Activated CD8-positive, alpha-beta T cell treated with anti-CD3 and anti-CD28 coated beads, Interleukin-2, amount 10 ng/mL, durations not matched to agents 7 days and 5 days (primary cell): ENCODE measurements at regions not wholly inside any gene's neighbourhood (a gene's known extent, or its start where the extent isn't known, plus 50 kb on each side); places are given as distances from the start of the nearest gene placed in this dataset.

Source experiments
- ATAC-seq: fragments of 150-1000 bp; cut with Tn5 transposase; one replicate; pipeline ENCODE4 v1.10.0; 2021; ENCODE audit warnings: moderate library complexity
- CTCF ChIA-PET: fragments of 350-600 bp; sonication (Branson Sonifier 250); formaldehyde crosslinking; loops from one replicate; lab custom pipeline; 2021; ENCODE audit warnings: antibody characterized with exemption; lab: Charles Lee
- POLR2A ChIA-PET: fragments of 350-600 bp; sonication (Branson Sonifier 250); formaldehyde crosslinking; loops from one replicate; lab custom pipeline; 2021; ENCODE audit warnings: antibody characterized with exemption; lab: Charles Lee
- DNase-seq: peaks from one replicate; pipeline ENCODE4 v3.0.0-alpha.2; 2020
- H3K27ac Mint-ChIP-seq: one replicate; pipeline ENCODE4 v1.8.0; 2021; ENCODE audit warnings: mild to moderate bottlenecking, mixed read lengths
- H3K27me3 Mint-ChIP-seq: one replicate; pipeline ENCODE4 v1.8.0; 2021; ENCODE audit warnings: low read depth, mixed read lengths
- H3K36me3 Mint-ChIP-seq: one replicate; pipeline ENCODE4 v1.8.0; 2021; ENCODE audit warnings: low read depth, mixed read lengths
- H3K4me1 Mint-ChIP-seq: one replicate; pipeline ENCODE4 v1.8.0; 2021; ENCODE audit warnings: low read depth, mixed read lengths
- H3K4me3 Mint-ChIP-seq: one replicate; pipeline ENCODE4 v1.8.0; 2021; ENCODE audit warnings: mild to moderate bottlenecking, mixed read lengths
- H3K9me3 Mint-ChIP-seq: one replicate; pipeline ENCODE4 v1.8.0; 2022; ENCODE audit warnings: mixed read lengths; ENCODE audit not compliant: insufficient read depth

DNA sequence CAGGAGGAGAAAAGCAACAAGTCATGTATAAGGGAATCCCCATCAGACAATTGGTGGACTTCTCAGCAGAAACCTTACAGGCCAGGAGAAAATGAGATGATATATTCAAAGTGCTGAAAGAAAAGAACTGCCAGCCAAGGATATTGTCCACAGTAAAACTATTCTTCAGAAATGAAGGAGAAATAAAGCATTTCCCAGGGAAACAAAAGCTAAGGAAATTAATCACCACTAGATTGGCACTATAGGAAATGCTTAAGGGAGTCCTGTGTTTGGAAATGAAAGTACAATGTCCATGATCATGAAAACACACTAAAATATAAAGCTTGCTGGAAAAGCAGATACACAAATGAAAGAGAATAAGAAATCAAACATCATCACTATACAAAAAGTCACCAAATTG is 282.0 kb downstream of the BLID start:
- H3K27me3 Mint-ChIP-seq: no peaks in the 10 kb centered on the region
- ATAC-seq: no peak
- no peaks in the 10 kb centered on the region for H3K36me3 Mint-ChIP-seq
- no peak overlapping the region for H3K27ac Mint-ChIP-seq
- POLR2A ChIA-PET: no interaction called here
- H3K4me1 Mint-ChIP-seq: no peaks in the 10 kb centered on the region
- no peak overlapping the region for H3K4me3 Mint-ChIP-seq
- DNase-seq: no peak
- CTCF ChIA-PET: no interaction called here
- H3K9me3 Mint-ChIP-seq: peaks cover 15% of the 10 kb centered on the region

DNA sequence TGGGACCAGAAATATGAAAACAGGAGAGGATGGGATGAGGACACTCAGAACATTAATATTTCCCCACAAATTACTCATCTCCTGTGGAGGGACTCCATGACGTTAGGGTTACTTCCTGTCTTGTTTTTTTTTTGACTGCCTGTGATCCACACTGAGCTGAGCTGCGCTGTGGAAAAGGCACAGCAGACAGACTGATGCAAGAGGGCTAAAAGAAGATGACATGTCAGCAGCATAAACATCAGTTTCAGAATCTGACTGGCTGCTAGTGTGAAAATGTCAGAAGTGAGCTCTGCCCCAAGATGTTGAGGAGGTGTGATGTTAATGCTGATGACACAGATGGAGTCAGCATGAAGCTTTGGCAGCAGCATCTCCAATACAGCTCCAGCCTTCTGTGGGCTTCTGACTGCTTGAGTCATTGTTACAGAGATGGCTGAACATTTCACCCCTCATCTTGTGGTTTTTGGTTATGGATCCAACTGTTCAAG is 286.8 kb downstream of the BLID start:
- DNase-seq (no peak), ATAC-seq (no peak)
- Mint-ChIP-seq H3K36me3 (no peaks in the 10 kb centered on the region), H3K27me3 (no peaks in the 10 kb centered on the region), H3K4me3 (no peak overlapping the region), H3K27ac (no peak overlapping the region), H3K9me3 (peaks cover 20% of the 10 kb centered on the region), H3K4me1 (no peaks in the 10 kb centered on the region)
- ChIA-PET POLR2A (no interaction called here), CTCF (no interaction called here)

DNA sequence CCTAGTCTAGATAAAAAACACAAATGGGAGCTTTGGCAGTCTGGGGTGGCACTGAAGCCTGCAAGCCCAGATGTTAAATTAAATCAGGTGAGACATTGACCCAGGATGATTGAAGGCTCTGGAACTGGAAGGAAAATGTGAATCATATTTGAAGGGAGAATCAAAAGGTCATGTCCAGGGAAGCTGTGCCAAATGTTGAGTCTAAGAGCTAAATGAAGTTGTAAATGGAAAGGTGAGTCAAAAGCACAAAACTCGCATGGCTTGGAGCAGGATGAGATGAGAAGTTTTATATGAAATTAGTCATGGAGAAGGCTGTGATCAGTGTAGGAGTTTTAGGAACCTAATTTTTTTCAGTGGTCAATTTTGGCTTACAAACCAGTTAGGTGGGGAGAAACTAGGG is 301.1 kb downstream of the BLID start:
- Mint-ChIP-seq H3K36me3 (no peaks in the 10 kb centered on the region), H3K4me3 (no peak overlapping the region), H3K27me3 (no peaks in the 10 kb centered on the region), H3K4me1 (no peaks in the 10 kb centered on the region), H3K27ac (no peak overlapping the region), H3K9me3 (peaks cover 11% of the 10 kb centered on the region)
- DNase-seq (no peak), ATAC-seq (no peak)
- ChIA-PET CTCF (no interaction called here), POLR2A (no interaction called here)

GRCh38 chr11:121814296-121814695 is 301.7 kb downstream of the BLID start:
- ATAC-seq (no peak), DNase-seq (no peak)
- Mint-ChIP-seq H3K9me3 (peaks cover 11% of the 10 kb centered on the region), H3K4me1 (no peaks in the 10 kb centered on the region), H3K27ac (no peak overlapping the region), H3K4me3 (no peak overlapping the region), H3K27me3 (no peaks in the 10 kb centered on the region), H3K36me3 (no peaks in the 10 kb centered on the region)
- POLR2A ChIA-PET: no interaction called here
- CTCF ChIA-PET: no interaction called here

- Mint-ChIP-seq H3K27ac (no peak overlapping the region), H3K27me3 (no peaks in the 10 kb centered on the region), H3K36me3 (no peaks in the 10 kb centered on the region), H3K9me3 (peaks cover 7% of the 10 kb centered on the region), H3K4me1 (no peaks in the 10 kb centered on the region), H3K4me3 (no peak overlapping the region)
- no peak for DNase-seq
- POLR2A ChIA-PET: no interaction called here
- CTCF ChIA-PET: no interaction called here
- ATAC-seq: no peak
Measured at GRCh38 chr11:121810291-121810690, 305.7 kb downstream of the BLID start.

- Mint-ChIP-seq H3K4me1 (no peaks in the 10 kb centered on the region), H3K9me3 (peaks cover 7% of the 10 kb centered on the region), H3K36me3 (no peaks in the 10 kb centered on the region), H3K27me3 (no peaks in the 10 kb centered on the region), H3K27ac (no peak overlapping the region), H3K4me3 (no peak overlapping the region)
- ATAC-seq (no peak), DNase-seq (no peak)
- POLR2A ChIA-PET: no interaction called here
- CTCF ChIA-PET: no interaction called here
Measured at GRCh38 chr11:121808096-121808495, 307.9 kb downstream of the BLID start.

- Mint-ChIP-seq H3K36me3 (no peaks in the 10 kb centered on the region), H3K27ac (no peak overlapping the region), H3K4me3 (no peak overlapping the region), H3K27me3 (no peaks in the 10 kb centered on the region), H3K9me3 (no peaks in the 10 kb centered on the region), H3K4me1 (no peaks in the 10 kb centered on the region)
- CTCF ChIA-PET: no interaction called here
- DNase-seq (no peak), ATAC-seq (no peak)
- POLR2A ChIA-PET: no interaction called here
Measured at GRCh38 chr11:121807051-121807450, 309.0 kb downstream of the BLID start.

- CTCF ChIA-PET: no interaction called here
- ATAC-seq: no peak
- no peaks in the 10 kb centered on the region for H3K27me3 Mint-ChIP-seq
Measured at GRCh38 chr11:121802542-121802941, 313.5 kb downstream of the BLID start.

DNA sequence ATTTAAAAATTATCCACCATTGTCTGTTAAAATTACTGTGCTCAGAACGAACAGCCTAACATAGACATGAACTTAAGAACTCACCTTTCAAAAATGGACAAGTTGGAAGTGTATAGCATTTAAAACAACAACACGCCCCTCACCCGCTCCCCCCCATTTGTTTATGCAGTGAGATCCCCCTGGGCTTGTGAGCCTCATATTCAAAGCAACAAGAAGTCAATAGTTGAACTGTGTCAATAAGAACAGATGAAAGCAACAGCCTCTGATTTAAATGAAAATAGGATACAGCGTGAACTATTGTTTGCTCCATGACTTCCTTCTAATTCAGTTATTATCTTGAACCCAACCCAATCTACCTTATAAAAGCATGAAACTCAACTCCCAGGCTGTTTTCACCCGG is 314.2 kb downstream of the BLID start:
- no peaks in the 10 kb centered on the region for H3K9me3 Mint-ChIP-seq
- H3K4me1 Mint-ChIP-seq: no peaks in the 10 kb centered on the region

More at GRCh38 chr11:121802542-121802941, 313.5 kb downstream of the BLID start:
- Mint-ChIP-seq H3K36me3 (no peaks in the 10 kb centered on the region), H3K4me3 (no peak overlapping the region), H3K27ac (no peak overlapping the region), H3K9me3 (no peaks in the 10 kb centered on the region), H3K4me1 (no peaks in the 10 kb centered on the region)
- DNase-seq: no peak
- POLR2A ChIA-PET: no interaction called here

DNA sequence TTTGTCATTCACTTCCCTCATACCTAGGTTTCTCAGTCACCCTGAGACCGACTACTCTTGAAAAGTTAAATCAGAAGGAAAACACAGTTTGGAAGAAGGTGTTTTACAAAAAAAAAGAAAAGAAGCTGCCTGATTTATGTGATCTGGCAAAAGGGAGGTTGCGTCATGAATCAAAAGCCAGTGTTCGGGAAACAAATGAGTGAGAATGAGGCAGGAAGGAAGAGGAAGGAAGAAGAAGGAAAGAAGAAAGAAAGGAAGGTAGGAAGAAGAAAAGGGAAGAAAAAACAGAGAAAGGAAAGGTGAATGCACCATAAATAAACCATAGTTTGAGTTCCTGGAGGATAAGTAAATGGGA is 314.6 kb downstream of the BLID start:
- no peaks in the 10 kb centered on the region for H3K9me3 Mint-ChIP-seq

More for the DNA sequence above, 314.2 kb downstream of the BLID start:
- ChIA-PET POLR2A (no interaction called here), CTCF (no interaction called here)
- no peaks in the 10 kb centered on the region for H3K36me3 Mint-ChIP-seq
- ATAC-seq (no peak), DNase-seq (no peak)
- H3K27ac Mint-ChIP-seq: no peak overlapping the region
- H3K27me3 Mint-ChIP-seq: no peaks in the 10 kb centered on the region
- H3K4me3 Mint-ChIP-seq: no peak overlapping the region

GRCh38 chr11:121800731-121801393 is 315.2 kb downstream of the BLID start:
- ChIA-PET POLR2A (no interaction called here), CTCF (no interaction called here)
- H3K4me1 Mint-ChIP-seq: no peaks in the 10 kb centered on the region
- no peaks in the 10 kb centered on the region for H3K27me3 Mint-ChIP-seq
- H3K36me3 Mint-ChIP-seq: no peaks in the 10 kb centered on the region
- ATAC-seq (no peak), DNase-seq (no peak)
- no peak overlapping the region for H3K27ac Mint-ChIP-seq
- no peak overlapping the region for H3K4me3 Mint-ChIP-seq
- H3K9me3 Mint-ChIP-seq: no peaks in the 10 kb centered on the region

More for the DNA sequence above, 314.6 kb downstream of the BLID start:
- DNase-seq (no peak), ATAC-seq (no peak)
- Mint-ChIP-seq H3K4me3 (no peak overlapping the region), H3K4me1 (no peaks in the 10 kb centered on the region), H3K36me3 (no peaks in the 10 kb centered on the region), H3K27ac (no peak overlapping the region), H3K27me3 (no peaks in the 10 kb centered on the region)
- CTCF ChIA-PET: no interaction called here
- POLR2A ChIA-PET: no interaction called here

GRCh38 chr11:121800240-121800639 is 315.8 kb downstream of the BLID start:
- H3K27ac Mint-ChIP-seq: no peak overlapping the region
- CTCF ChIA-PET: no interaction called here
- H3K9me3 Mint-ChIP-seq: no peaks in the 10 kb centered on the region

GRCh38 chr11:121797496-121797895 is 318.5 kb downstream of the BLID start:
- Mint-ChIP-seq H3K9me3 (no peaks in the 10 kb centered on the region), H3K4me1 (no peaks in the 10 kb centered on the region), H3K4me3 (no peak overlapping the region), H3K27me3 (no peaks in the 10 kb centered on the region), H3K27ac (no peak overlapping the region), H3K36me3 (no peaks in the 10 kb centered on the region)
- ATAC-seq: no peak
- POLR2A ChIA-PET: no interaction called here
- no peak for DNase-seq
- CTCF ChIA-PET: no interaction called here

More at GRCh38 chr11:121800240-121800639, 315.8 kb downstream of the BLID start:
- DNase-seq (no peak), ATAC-seq (no peak)
- POLR2A ChIA-PET: no interaction called here
- no peaks in the 10 kb centered on the region for H3K27me3 Mint-ChIP-seq
- H3K4me1 Mint-ChIP-seq: no peaks in the 10 kb centered on the region
- H3K4me3 Mint-ChIP-seq: no peak overlapping the region
- H3K36me3 Mint-ChIP-seq: no peaks in the 10 kb centered on the region
